Endothelial cell of umbilical vein (primary cell): ENCODE measurements at regions not wholly inside any gene's neighbourhood (a gene's known extent, or its start where the extent isn't known, plus 50 kb on each side); places are given as distances from the start of the nearest gene placed in this dataset.

Experiments used
- BruUV-seq: library from RNA; stranded (reverse); fragments of 400-500 nt; replicated peaks from 2 replicates; lab custom pipeline; 2021; lab: Mats Ljungman, UMichigan
- CTCF ChIA-PET: fragments of 300-600, 350-600 bp; sonication (Branson Sonifier 250); formaldehyde crosslinking; loops from one replicate; lab custom pipeline; 2021; ENCODE audit warnings: antibody characterized with exemption, inconsistent platforms; lab: Charles Lee
- POLR2A ChIA-PET: fragments of 300-600, 350-600 bp; sonication (Branson Sonifier 250); formaldehyde crosslinking; loops from one replicate; lab custom pipeline; 2021; ENCODE audit warnings: antibody characterized with exemption, inconsistent platforms; lab: Charles Lee
- DNase-seq: peaks from one replicate; pipeline ENCODE4 v3.0.0-alpha.2; 2011; ENCODE audit warnings: low read depth, low spot score
- FAIRE-seq: peaks from 2 replicates; lab custom pipeline; 2011; peaks lifted over from hg19 to GRCh38; lab: Jason Lieb, UNC
- H2AFZ ChIP-seq: 2 replicates; pipeline ENCODE4 v1.6.0; 2012; ENCODE audit warnings: low read depth, low read length, control low read depth, inconsistent platforms
- H3K27ac ChIP-seq: 2 replicates; pipeline ENCODE4 v1.5.1; 2011; ENCODE audit warnings: low read depth, mild to moderate bottlenecking, control low read depth, low read length, moderate library complexity; ENCODE audit not compliant: insufficient read depth
- H3K27me3 ChIP-seq, 2 experiments: 2 replicates each; pipeline versions ENCODE4 v1.6.0 to v1.6.1; 2011; ENCODE audit warnings: low read length in 2 of 2, mixed read lengths in 1 of 2; ENCODE audit not compliant: control insufficient read depth in 2 of 2, insufficient read depth in 2 of 2
- H3K36me3 ChIP-seq, 2 experiments: 2 replicates in 1 of 2; 3 replicates in 1 of 2; pipeline ENCODE4 v1.5.1; 2011; ENCODE audit warnings: low read length in 2 of 2, mild to moderate bottlenecking in 1 of 2, moderate library complexity in 1 of 2; ENCODE audit not compliant: control insufficient read depth in 2 of 2, insufficient read depth in 2 of 2; ENCODE audit errors: extremely low read depth in 1 of 2
- H3K4me1 ChIP-seq: 3 replicates; pipeline ENCODE4 v1.5.1; 2011; ENCODE audit warnings: mild to moderate bottlenecking, low read length; ENCODE audit not compliant: control insufficient read depth, insufficient read depth; ENCODE audit errors: extremely low read depth
- H3K4me2 ChIP-seq: 2 replicates; pipeline ENCODE4 v1.6.1; 2011; ENCODE audit warnings: low read length, control low read depth, mixed read lengths; ENCODE audit not compliant: insufficient read depth
- H3K4me3 ChIP-seq, 3 experiments: fragments of 200-600 bp in 1 of 3; sonication (generic), shearing (Covaris generic) in 1 of 3; replicated peaks in 1 of 3; 2 replicates each; pipeline ENCODE4 v1.5.1; 2011 to 2016; ENCODE audit warnings: control low read depth in 3 of 3, low read length in 3 of 3, mild to moderate bottlenecking in 2 of 3, inconsistent platforms in 1 of 3, low read depth in 1 of 3, moderate library complexity in 1 of 3; ENCODE audit not compliant: insufficient read depth in 1 of 3
- H3K79me2 ChIP-seq: 2 replicates; pipeline ENCODE4 v1.6.0; 2012; ENCODE audit warnings: low read length, inconsistent platforms; ENCODE audit not compliant: control insufficient read depth, insufficient read depth
- H3K9ac ChIP-seq: replicated peaks from 2 replicates; pipeline ENCODE3; 2011; ENCODE audit warnings: low read length, control low read depth; ENCODE audit not compliant: insufficient read depth; ENCODE audit errors: extremely low read depth
- H3K9me1 ChIP-seq: replicated peaks from 3 replicates; pipeline ENCODE4 v1.6.0; 2011; ENCODE audit warnings: mild to moderate bottlenecking, low read length; ENCODE audit not compliant: control insufficient read depth, insufficient read depth; ENCODE audit errors: extremely low read depth
- H3K9me3 ChIP-seq: replicated peaks from 2 replicates; pipeline ENCODE4 v1.5.1; 2012; ENCODE audit warnings: low read length, inconsistent platforms; ENCODE audit not compliant: control insufficient read depth, insufficient read depth
- H4K20me1 ChIP-seq: replicated peaks from 2 replicates; pipeline ENCODE3; 2011; ENCODE audit warnings: mild to moderate bottlenecking, low read length; ENCODE audit not compliant: control insufficient read depth, insufficient read depth; ENCODE audit errors: extremely low read depth
- EZH2 ChIP-seq: IDR thresholded peaks from 2 replicates; pipeline ENCODE4 v1.6.1; 2012; ENCODE audit warnings: borderline replicate concordance, low read depth, mild to moderate bottlenecking, moderate library complexity, low read length, inconsistent platforms; ENCODE audit not compliant: severe bottlenecking
- FOS ChIP-seq: IDR thresholded peaks from 2 replicates; pipeline ENCODE4 v1.6.1; 2011; ENCODE audit warnings: mild to moderate bottlenecking, low read length, moderate library complexity, borderline replicate concordance; ENCODE audit not compliant: insufficient read depth
- GATA2 ChIP-seq: IDR thresholded peaks from 2 replicates; pipeline ENCODE4 v1.7.0; 2011; ENCODE audit warnings: low read depth, mild to moderate bottlenecking, moderate library complexity, mixed read lengths, low read length; ENCODE audit not compliant: insufficient read length, insufficient read depth
- JUN ChIP-seq: IDR thresholded peaks from 2 replicates; pipeline ENCODE4 v1.6.1; 2011; ENCODE audit warnings: borderline replicate concordance, low read depth; ENCODE audit not compliant: insufficient read length, insufficient read depth
- MYC ChIP-seq: IDR thresholded peaks from one replicate; pipeline ENCODE4 v1.6.1; 2011; ENCODE audit warnings: mild to moderate bottlenecking, low read depth, low read length
- POLR2A ChIP-seq: IDR thresholded peaks from 2 replicates; pipeline ENCODE4 v1.6.1; 2012; ENCODE audit warnings: low read depth, mild to moderate bottlenecking, control low read depth, low read length
- POLR2AphosphoS5 ChIP-seq: IDR thresholded peaks from 2 replicates; pipeline ENCODE4 v1.6.1; 2012; ENCODE audit warnings: low read depth, mild to moderate bottlenecking, control low read depth, low read length, moderate library complexity; ENCODE audit not compliant: insufficient read depth
- dilution Hi-C: fragments of 300-500 bp; cut with MboI; formaldehyde crosslinking; loops from one replicate; pipeline ENCODE4 v1.15.0; 2019; ENCODE audit warnings: low sequenced_read_pairs; ENCODE audit not compliant: extremely low pct_ligation_motif_present
- intact Hi-C: fragments of 100-400 bp; cut with micrococcal nuclease; formaldehyde crosslinking; loops from one replicate; pipeline ENCODE4 v1.10.0; 2022
- TF ChIP-seq, protein P1 (sequence below), 2 donors: IDR thresholded peaks; 1 replicate in 1 of 2; 2 replicates in 1 of 2; pipeline ENCODE4 v1.5.1; 2011; ENCODE audit warnings: low read length in 2 of 2, mild to moderate bottlenecking in 2 of 2, moderate library complexity in 2 of 2, control low read depth in 1 of 2, inconsistent platforms in 1 of 2, low read depth in 1 of 2; ENCODE audit not compliant: insufficient read depth in 1 of 2; ENCODE audit errors: extremely low read depth in 1 of 2
- TF ChIP-seq, protein P2 (sequence below): IDR thresholded peaks from 2 replicates; pipeline ENCODE4 v1.6.1; 2011; ENCODE audit not compliant: insufficient read depth, insufficient read length

DNA sequence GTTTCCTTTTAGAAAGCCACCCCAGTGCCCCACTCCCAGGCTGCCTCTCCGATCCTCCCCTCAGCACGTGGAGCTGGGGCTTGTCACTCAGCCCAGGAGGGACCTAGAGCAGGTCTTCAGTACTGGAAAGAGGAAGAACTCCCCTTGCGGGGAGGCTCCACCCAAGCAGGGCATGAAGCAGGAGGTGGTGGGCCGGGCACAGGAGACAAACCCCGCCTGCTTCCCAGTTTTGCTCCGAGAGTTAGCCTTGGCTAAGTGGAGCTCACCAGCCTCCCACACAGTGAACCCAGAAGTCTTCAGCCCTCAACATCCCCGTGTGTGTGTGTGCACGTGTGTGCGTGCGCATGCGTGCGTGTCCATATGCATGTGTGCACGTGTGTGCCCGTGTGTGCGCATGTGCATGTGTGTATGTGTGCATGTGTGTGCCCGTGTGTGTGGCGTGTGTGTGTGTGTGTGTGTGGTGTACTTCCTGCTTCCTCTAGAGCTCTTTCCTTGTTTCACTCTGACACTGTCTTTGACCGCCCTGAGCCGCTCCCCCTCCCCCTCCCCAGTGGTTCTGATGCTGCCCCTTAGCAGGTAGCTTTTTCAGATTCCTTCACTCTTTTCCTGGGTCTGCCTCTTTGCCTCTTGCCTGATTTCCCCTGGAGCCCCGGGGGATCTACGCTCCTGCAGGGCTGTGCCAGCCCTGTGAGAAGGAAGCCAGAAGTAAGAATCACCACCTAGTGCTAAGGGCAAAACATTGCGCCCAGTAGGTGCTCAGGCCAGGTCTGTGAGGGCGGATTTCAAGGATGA is 239.8 kb downstream of the CDC5L start:
- BruUV-seq: no TSS peak
- Histone ChIP-seq H3K4me1 (no peaks in the 10 kb centered on the region), H3K9me3 (no peaks in the 10 kb centered on the region), H3K27me3 (peaks cover 3 to 4% of the 10 kb centered on the region in 2 experiments), H3K36me3 (no peaks in the 10 kb centered on the region), H3K9ac (no peak overlapping the region), H3K27ac (no peak overlapping the region), H3K9me1 (no peaks in the 10 kb centered on the region), H3K4me3 (no peak overlapping the region), H3K79me2 (no peaks in the 10 kb centered on the region), H2AFZ (no peak overlapping the region), H4K20me1 (no peaks in the 10 kb centered on the region), H3K4me2 (no peak overlapping the region)
- no peak for TF ChIP-seq FOS
- TF ChIP-seq JUN: no peak
- no peak for TF ChIP-seq MYC
- TF ChIP-seq EZH2: no peak
- no peak for TF ChIP-seq POLR2A
- TF ChIP-seq, protein P1, sequence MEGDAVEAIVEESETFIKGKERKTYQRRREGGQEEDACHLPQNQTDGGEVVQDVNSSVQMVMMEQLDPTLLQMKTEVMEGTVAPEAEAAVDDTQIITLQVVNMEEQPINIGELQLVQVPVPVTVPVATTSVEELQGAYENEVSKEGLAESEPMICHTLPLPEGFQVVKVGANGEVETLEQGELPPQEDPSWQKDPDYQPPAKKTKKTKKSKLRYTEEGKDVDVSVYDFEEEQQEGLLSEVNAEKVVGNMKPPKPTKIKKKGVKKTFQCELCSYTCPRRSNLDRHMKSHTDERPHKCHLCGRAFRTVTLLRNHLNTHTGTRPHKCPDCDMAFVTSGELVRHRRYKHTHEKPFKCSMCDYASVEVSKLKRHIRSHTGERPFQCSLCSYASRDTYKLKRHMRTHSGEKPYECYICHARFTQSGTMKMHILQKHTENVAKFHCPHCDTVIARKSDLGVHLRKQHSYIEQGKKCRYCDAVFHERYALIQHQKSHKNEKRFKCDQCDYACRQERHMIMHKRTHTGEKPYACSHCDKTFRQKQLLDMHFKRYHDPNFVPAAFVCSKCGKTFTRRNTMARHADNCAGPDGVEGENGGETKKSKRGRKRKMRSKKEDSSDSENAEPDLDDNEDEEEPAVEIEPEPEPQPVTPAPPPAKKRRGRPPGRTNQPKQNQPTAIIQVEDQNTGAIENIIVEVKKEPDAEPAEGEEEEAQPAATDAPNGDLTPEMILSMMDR (IDR thresholded peaks at IDR 0.05; ENCODE audit: extremely low read depth in 1 of 2, insufficient read depth in 1 of 2, low read depth in 1 of 2, low read length in 2 of 2): no peak
- no peak for TF ChIP-seq GATA2
- no peak for TF ChIP-seq POLR2AphosphoS5
- TF ChIP-seq, protein P2, sequence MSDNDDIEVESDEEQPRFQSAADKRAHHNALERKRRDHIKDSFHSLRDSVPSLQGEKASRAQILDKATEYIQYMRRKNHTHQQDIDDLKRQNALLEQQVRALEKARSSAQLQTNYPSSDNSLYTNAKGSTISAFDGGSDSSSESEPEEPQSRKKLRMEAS: no peak
- ChIA-PET POLR2A (no interaction called here), CTCF (interaction anchor here (1.3 to 5.5 kb wide), 3 partner anchors 28 to 1296 kb away, joined by 3 to 81 read pairs (median 66); no protein-coding TSS in a partner anchor)
- DNase-seq (no peak), FAIRE-seq (no peak)
- intact Hi-C loops: no loop called here
- dilution Hi-C loops: no loop called here
